HG03520 (cell line): ENCODE measurements at regions not wholly inside any gene's neighbourhood (a gene's known extent, or its start where the extent isn't known, plus 50 kb on each side); places are given as distances from the start of the nearest gene placed in this dataset.

Experiments used
- ATAC-seq: cut with Tn5 transposase; IDR thresholded peaks from one replicate; pipeline ENCODE4 v1.9.1; 2021; ENCODE audit warnings: mild to moderate bottlenecking, moderate library complexity; ENCODE audit not compliant: unreplicated experiment

- no peak for ATAC-seq
Observed at GRCh38 chr5:89260254-89260653, 377.3 kb upstream of the MEF2C start.

DNA sequence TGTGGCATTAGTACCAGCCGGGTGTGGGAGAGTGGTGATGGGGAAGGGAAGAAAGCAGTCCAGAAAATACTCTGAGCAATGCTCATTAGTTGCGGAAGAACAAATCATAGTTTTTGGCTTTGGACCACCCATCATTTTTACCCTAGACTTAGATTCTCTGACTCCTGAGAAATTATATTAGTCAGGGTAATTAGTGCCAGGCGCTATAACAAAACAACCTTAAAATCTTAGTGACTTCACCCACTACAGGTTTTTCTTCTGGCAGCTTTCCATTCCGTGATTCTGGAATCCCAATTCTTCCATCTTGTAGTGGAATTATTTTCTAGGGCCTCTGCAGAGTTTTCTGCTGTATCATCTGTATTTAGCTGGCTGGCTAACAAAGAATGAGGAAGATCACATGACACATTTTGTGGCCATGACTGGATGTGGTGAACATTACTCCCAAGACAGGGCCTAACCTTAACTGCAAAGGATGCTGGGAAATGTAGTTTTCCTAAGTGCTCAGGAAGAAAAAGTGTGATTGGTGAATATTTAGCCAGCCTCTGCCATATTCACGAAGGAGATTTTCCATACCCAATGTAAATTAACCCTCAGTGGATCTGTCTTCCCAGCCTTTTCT is 373.0 kb upstream of the MEF2C start:
- ATAC-seq, result no peak

DNA sequence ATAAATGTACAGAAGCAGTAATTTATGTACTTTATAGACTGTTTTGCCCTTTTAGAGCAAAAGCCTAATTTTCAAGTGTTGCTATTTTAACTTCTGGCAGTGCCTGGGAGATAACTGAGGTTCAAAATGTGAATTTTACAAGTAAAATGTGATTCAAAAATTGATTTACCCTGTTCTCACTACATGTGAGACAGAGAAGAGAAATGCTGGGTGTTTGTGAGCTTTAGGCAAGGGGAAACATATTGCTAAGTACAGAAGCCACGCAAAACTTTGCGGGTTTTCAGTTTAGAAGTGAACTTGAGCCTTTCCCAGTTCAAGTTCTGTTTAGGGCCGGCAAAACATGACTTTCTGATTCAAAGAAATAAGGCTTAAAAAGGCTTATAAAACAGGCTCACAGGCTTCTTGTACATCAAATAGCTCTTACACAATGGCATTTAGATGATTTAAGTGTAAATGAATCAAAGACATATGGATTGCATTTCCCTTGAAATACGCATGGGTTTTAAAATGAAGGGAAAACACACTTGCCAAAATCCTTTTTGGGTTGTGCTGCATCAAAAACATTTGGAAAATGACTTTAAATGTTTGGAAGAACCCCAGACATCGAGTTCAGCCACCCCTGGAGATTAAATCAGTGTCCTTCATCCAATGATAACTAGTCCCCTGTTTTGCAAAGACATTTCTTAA is 370.8 kb upstream of the MEF2C start:
- ATAC-seq, result no peak

DNA sequence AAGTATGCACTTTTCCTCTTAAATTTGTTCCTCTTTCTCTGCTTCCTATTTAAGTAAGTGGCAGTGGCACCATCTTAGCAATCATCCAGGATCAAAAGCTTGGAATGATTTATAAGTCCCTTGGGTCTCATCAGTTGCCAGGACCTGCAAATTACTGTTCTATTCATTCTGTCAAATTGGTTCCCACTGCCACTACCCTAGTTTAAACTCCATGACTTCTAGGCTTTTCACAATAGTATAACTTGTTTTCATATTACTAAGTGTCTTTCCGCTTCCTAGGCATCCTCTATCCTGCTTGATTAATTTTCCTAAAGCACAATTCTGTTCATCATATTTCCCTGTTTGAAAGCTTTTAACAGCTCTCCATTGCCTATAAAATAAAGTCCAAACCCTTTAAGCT is 363.9 kb upstream of the MEF2C start:
- ATAC-seq, result no peak

DNA sequence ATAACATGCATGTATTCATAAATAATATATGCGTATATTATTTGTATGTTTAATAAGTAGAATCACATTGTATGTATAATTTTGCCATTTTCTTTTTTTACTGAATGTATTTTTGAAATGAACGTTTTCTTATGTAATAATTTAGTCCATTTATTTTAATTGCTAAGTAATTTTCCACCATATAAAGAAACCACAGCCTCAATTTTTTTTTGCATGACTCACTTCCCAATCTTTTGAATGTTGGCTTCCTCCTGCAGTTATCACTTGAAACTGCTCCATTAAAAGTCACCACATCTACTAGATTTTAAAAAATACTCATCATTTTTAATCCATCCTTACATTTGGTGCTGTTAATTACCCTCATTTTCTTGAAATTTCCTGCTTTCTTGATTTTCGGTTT is 363.3 kb upstream of the MEF2C start:
- ATAC-seq, result no peak

DNA sequence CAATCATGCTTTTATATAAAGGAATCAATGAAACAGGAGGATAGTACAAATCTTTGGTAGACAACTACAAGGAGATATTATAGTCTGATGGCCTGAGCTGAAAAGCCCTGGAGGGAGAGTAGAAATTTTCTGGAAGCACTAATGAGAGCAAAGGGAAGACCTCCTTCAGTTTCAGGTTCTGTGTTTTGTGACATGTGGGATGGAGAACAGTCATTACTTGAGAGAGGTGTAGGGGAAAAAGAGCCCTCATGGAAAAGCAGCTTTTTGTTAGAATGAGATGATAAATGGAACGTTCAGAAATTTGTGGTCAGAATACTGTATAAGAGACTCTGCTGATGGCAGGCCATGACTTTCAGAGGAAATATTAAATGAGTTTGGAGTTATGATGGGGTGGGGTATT is 360.6 kb upstream of the MEF2C start:
- ATAC-seq, result no peak

- ATAC-seq, result no peak
Observed at GRCh38 chr5:89241186-89241585, 358.2 kb upstream of the MEF2C start.

GRCh38 chr5:89236900-89237299 is 353.9 kb upstream of the MEF2C start:
- no peak for ATAC-seq

DNA sequence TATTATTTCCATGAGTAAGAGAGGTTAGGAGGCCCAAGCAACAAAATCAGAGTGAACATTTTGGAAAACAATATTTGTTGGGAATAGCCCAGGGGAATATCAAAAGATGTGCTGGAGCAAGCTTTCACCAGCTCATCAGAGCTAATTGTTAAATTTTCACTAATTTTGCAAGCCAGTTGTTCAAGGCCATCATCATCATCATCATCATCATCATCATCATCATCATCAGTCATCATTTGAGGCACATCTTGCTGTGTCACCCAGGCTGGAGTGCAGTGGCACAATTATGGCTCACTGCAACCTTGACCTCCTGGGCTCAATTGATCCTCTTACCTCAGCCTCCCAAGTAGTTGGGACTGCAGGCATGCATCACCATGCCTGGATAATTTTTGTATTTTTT is 350.5 kb upstream of the MEF2C start:
- no peak for ATAC-seq

DNA sequence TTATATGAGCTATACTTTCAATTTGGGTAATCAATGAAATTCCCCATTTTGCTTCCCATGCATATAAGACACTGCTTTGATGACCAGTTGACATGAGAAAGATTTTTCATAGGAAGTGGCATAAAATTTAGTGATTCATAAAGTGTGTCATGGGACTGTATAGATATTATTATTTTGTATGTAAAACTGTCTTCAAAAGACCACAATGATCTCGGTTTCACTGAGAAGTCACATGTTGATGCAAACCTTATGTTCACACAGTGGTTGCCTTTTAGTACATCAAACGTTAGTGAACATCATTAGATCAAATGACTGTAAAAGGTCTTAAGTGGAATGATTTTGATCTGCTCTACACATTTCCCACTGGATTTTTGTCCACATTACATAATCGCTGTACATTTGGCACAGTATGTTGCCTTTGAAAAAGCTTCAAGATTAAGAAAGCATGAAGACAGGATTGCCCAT is 349.2 kb upstream of the MEF2C start:
- ATAC-seq, result peak; percentile 96

DNA sequence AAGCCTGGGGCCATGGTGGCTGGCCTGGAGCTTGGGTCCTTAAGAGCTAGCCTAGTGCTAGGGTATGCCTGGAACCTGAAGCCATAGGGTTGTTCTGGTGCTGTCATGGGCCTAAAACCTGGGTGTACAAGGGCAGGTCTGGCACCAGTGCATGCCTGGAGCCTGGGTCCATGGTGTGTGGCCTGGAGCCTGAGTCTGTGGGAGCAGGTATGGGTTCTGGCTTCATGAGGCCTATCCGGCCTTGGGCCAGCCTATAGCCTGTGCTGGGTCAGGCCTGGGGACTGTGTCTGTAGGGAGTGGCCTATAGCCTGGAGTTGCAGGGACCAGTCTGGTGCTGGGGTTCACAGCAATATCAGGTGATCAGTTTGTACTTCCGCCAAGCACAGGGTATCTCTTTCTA is 347.2 kb upstream of the MEF2C start:
- no peak for ATAC-seq

- ATAC-seq, result no peak
Observed at GRCh38 chr5:89229331-89230070, 346.5 kb upstream of the MEF2C start.

GRCh38 chr5:89228355-89228754 is 345.4 kb upstream of the MEF2C start:
- ATAC-seq, result no peak

- ATAC-seq, result no peak
Observed at GRCh38 chr5:89218364-89218763, 335.4 kb upstream of the MEF2C start.

GRCh38 chr5:89216606-89217005 is 333.6 kb upstream of the MEF2C start:
- no peak for ATAC-seq

DNA sequence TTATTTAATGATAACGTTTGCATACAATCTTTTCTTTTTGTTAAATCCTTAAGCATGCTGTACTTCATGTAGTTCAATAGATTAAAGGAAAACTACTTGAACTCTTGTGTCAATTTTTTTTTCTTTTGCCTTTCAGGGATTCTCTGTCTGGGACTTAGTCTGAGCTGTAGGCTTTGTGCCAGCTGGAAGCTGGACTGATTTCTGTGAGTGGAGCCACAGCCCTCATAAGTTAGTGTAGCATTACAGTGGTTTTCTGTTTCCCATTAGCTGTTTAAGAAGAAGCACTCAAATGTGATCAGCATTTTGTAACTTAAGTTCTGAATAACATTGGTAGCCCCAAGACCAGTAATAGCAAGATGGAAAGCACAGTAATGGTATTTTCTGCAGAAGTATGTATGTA is 330.6 kb upstream of the MEF2C start:
- no peak for ATAC-seq

DNA sequence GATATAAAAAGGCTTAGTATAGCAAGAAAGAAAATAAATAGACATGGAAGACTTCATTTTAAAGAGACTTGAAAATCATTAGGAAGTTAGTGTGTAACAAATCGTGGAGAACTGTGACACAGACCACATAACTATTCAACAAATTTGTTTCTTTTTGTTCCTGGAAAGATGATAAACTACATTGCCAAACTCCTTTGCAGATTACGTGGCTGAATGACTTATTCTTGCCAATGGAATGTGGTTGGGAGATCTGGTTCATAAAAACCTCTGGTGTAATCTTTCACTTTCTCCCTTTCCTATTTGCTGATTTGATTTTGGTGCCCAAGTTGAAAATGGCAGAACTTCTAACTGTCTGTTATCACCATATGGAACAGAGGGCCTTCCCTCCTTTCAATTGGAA is 328.9 kb upstream of the MEF2C start:
- ATAC-seq, result no peak

DNA sequence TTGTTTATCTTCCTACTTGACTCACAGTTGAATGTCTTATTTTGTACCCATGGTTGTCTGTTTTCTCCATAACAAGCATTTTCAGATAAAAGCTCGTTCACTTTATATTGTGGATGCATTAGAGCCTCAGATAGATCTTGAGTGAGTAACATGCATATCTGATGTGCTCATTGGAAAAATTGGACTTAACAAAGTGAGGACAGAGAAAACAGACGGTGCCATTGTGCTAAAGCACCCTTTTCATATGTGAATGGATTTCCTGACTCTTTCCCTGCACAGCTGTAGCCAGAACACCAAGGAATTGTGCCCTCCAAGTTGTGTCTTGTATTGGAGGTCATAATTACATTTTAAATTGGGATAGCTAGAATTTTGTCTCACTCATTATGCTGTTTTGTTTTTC is 325.8 kb upstream of the MEF2C start:
- no peak for ATAC-seq

DNA sequence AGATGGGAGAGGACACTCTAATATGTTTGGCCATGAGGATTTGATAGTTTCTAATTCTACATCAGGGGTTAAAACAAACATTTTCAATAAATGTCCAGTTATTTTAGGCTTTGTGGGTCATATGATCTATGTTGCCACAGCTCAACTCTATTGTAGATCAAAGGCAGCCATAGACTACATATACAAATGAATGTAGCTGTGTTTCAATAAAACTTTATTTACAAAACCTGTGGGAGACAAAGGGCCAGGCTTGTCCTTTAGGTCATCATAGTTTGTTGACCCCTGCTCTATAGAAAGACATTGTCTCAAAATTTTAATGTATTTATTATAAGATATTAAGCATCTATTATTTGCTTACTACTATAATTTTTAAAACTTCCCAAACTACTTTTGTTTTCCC is 325.4 kb upstream of the MEF2C start:
- ATAC-seq, result no peak

GRCh38 chr5:89204756-89205155 is 321.8 kb upstream of the MEF2C start:
- no peak for ATAC-seq

DNA sequence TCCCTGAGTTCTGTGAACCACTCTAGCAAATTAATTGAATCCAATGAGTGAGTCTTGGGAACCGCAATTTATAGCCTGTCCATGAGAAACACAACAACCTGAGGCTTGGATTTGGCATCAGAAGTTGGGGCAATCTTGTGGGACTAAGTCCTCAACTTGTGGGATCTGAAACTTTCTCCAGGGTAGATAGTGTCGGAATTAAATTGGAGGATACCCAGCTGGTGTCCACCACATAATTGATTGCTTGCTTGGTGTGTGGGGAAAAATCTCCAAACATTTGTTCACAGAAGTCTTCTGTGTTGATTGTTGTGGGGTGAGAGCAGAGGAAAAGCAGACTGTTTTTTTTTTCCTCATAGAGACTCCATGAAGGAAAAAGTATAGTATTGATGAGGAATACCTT is 320.6 kb upstream of the MEF2C start:
- no peak for ATAC-seq

DNA sequence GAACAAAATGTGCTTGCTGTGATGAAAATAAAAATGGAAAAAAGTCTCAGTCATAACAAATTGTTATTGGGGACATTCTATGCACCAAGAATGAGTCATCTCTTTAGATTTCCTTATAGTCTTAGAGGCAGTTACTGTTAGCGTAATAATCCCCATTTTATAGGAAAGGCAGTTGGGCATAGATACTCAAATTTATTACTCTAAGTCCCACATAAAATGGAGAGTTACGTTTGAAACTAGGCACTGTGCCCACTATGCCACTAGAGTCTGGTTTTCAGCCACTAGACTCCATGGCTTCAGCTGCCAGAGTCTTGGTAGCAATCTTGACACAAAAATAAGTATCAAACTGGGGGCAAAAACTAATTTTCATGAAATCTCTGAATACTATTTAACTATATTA is 317.9 kb upstream of the MEF2C start:
- no peak for ATAC-seq
